Ectodermal cell (in vitro differentiated cells): ENCODE measurements at regions not wholly inside any gene's neighbourhood (a gene's known extent, or its start where the extent isn't known, plus 50 kb on each side); places are given as distances from the start of the nearest gene placed in this dataset.

Experiments
- H3K27ac ChIP-seq: 2 replicates; pipeline ENCODE4 v1.7.0; 2013; ENCODE audit warnings: mild to moderate bottlenecking, low read depth, low read length; ENCODE audit not compliant: insufficient read depth, poor library complexity, severe bottlenecking
- H3K27me3 ChIP-seq: 2 replicates; pipeline ENCODE4 v1.7.0; 2013; ENCODE audit warnings: mild to moderate bottlenecking, low read length; ENCODE audit not compliant: insufficient read depth, control insufficient read depth, poor library complexity, severe bottlenecking
- H3K36me3 ChIP-seq: one replicate; pipeline ENCODE4 v1.7.0; 2013; ENCODE audit warnings: low read length; ENCODE audit not compliant: control insufficient read depth, insufficient read depth
- H3K4me1 ChIP-seq: one replicate; pipeline ENCODE4 v1.7.0; 2013; ENCODE audit warnings: low read length; ENCODE audit not compliant: control insufficient read depth, insufficient read depth
- H3K4me3 ChIP-seq: 2 replicates; pipeline ENCODE4 v1.7.0; 2013; ENCODE audit warnings: low read depth, low read length, control low read depth; ENCODE audit not compliant: insufficient read depth
- H3K9me3 ChIP-seq: 2 replicates; pipeline ENCODE4 v1.7.0; 2013; ENCODE audit warnings: mild to moderate bottlenecking, low read length, moderate library complexity; ENCODE audit not compliant: control insufficient read depth
- WGBS, 2 experiments: methylation state at CpG; one replicate each; pipeline ENCODE4 v1.1.7; 2013; ENCODE audit warnings: missing lambda C conversion rate in 2 of 2; 5-methylcytosine and 5-hydroxymethylcytosine counted together

DNA sequence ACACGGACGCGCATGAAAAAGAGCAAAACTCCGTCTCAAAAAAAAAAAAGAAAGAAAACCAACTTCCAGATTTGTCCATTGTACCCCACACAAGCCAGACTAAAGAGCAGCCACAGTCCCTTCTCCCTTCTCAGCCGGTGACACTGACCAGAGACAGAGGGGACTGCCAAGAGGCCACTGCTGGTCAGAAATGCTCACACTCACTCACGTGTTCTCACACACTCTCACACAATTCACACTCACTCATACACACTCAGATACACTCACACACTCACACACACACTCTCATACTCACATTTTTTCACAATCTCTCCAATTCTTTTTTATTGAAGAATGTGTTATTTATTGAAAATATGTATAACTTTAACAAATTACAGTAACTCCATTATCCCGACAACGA lies 90.8 kb upstream of the RAB4A start:
- no peaks in the 10 kb centered on the region for H3K4me1 ChIP-seq
- no peak overlapping the region for H3K27ac ChIP-seq
- no peak overlapping the region for H3K4me3 ChIP-seq
- no peaks in the 10 kb centered on the region for H3K9me3 ChIP-seq
- WGBS, 2 experiments = 74 to 77% methylated on average over 8 of the region's 8 CpGs
- no peaks in the 10 kb centered on the region for H3K36me3 ChIP-seq
- no peaks in the 10 kb centered on the region for H3K27me3 ChIP-seq

DNA sequence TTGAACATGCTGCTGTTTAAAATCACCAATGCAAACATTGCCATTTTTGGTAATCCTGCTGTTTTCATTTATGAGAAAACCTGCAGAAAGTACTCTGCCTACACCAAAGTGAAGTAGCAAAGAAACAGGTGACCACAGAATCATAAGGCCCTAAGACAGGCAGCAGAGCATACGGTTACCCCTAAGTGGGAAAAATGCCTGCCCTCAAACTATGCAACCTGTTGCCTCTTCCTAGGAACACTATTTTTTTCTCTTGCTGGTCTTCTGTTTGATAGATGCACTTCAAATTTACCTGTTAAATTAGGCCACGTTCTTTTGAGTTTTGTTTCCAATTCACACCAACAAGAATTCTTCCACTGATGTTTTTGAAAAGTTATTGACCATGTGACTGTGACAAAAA lies 89.5 kb upstream of the RAB4A start:
- no peak overlapping the region for H3K27ac ChIP-seq
- H3K4me1 ChIP-seq = no peaks in the 10 kb centered on the region
- 79 to 93% methylated on average over 2 of the region's 2 CpGs for WGBS, 2 experiments

DNA sequence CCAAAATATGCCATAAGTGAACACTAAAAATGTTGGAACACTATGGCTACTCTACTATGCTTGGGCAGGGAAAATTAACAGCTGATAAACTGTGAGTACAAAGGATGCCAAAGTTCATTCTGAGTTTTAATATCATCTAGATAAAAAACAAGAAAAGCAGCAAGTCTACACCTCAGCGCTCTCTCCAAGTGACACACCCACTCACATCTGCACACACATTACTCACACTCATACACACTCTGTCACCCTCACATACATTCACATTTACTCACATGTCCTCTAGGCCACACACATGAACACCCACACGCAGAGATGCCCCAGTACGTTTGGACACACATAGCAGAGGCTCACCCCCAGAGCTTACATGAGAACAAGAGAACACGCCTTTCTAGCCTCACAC lies 87.3 kb upstream of the RAB4A start:
- H3K9me3 ChIP-seq = no peaks in the 10 kb centered on the region
- WGBS, 2 experiments = 92 to 94% methylated on average over 4 of the region's 4 CpGs
- H3K4me1 ChIP-seq = no peaks in the 10 kb centered on the region
- no peaks in the 10 kb centered on the region for H3K36me3 ChIP-seq
- H3K27ac ChIP-seq = no peak overlapping the region
- no peak overlapping the region for H3K4me3 ChIP-seq
- no peaks in the 10 kb centered on the region for H3K27me3 ChIP-seq

More for the DNA sequence above, 89.5 kb upstream of the RAB4A start:
- Histone ChIP-seq H3K9me3 (no peaks in the 10 kb centered on the region), H3K4me3 (no peak overlapping the region), H3K36me3 (no peaks in the 10 kb centered on the region), H3K27me3 (no peaks in the 10 kb centered on the region)

DNA sequence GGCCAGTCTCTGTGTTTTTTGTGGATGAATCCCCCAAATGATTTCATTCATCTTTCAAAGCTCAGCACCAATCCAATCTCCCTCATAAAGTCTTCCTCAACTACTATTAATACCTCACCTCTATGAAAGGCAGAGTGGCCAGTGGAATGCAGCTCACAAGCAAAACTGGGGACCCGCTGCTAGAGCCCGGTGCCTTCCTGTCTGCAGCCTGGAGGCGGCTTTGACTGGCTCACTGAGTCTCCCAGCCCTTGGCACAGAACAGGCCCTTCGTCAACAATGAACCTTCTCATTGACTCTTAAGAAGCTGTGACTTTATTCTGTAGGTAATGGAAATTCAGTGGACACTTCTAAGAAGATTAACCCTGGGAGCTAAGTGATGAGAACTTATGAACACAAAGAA lies 86.8 kb upstream of the RAB4A start:
- Histone ChIP-seq H3K36me3 (no peaks in the 10 kb centered on the region), H3K4me1 (no peaks in the 10 kb centered on the region), H3K4me3 (no peak overlapping the region), H3K27ac (no peak overlapping the region), H3K9me3 (no peaks in the 10 kb centered on the region), H3K27me3 (no peaks in the 10 kb centered on the region)
- 92 to 95% methylated on average over 4 of the region's 4 CpGs for WGBS, 2 experiments

DNA sequence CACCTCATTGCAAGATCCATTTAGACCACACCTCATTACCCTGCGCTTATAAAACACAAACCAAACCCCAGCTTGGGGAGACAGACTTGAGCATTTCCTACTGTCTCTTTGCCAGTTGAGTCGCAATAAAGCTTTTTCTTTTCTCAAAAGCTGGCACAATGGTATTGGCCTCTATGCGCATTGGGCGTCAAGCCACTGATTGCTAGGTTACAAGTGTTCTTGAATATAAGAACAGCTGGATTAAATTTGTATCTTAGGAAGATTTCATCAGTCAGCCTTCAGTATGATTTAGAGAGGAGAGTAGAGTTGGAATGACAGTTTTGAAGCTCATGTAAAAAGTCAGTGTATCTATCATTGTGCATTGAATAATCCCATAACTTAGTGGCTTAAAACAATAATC lies 84.9 kb upstream of the RAB4A start:
- Histone ChIP-seq H3K4me1 (no peaks in the 10 kb centered on the region), H3K27ac (no peak overlapping the region), H3K4me3 (no peak overlapping the region), H3K36me3 (no peaks in the 10 kb centered on the region), H3K9me3 (no peaks in the 10 kb centered on the region), H3K27me3 (no peaks in the 10 kb centered on the region)
- 98% methylated on average over 4 of the region's 4 CpGs for WGBS, 2 experiments

DNA sequence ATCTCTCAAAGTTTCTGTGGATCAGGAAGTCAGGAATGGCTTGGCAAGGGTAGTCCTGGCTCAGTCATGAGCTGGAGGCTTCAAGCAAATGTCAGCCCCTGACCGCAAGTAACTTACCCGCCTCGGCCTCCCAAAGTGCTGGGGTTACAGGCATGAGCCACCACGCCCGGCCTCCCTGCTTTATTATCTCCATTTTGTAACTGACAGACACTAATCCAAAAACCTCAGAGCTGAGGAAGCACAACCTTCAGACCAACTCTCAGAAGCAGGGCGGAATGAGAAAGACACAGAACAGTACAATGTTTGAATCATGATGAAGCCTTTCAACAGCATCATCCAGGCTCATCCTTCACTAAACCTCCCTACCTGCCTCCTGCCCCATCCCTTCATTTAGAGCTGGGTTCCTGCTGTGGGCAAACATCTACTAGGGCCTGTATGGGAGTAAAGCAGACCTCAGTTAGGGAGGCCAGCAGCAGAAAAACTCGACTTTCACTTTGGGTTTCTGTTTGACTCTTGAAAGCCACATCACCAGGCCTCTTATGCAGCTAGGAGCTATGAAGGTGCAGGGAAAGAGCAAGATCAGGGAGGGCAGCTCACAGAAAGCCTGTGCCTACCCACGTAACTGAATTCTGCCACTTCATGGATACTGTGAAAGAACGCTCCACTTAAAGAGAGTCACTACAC lies 84.4 kb upstream of the RAB4A start:
- H3K9me3 ChIP-seq = no peaks in the 10 kb centered on the region
- no peak overlapping the region for H3K4me3 ChIP-seq
- WGBS, 2 experiments = 92 to 93% methylated on average over 9 of the region's 9 CpGs
- H3K36me3 ChIP-seq = no peaks in the 10 kb centered on the region
- no peaks in the 10 kb centered on the region for H3K27me3 ChIP-seq
- no peak overlapping the region for H3K27ac ChIP-seq
- no peaks in the 10 kb centered on the region for H3K4me1 ChIP-seq

DNA sequence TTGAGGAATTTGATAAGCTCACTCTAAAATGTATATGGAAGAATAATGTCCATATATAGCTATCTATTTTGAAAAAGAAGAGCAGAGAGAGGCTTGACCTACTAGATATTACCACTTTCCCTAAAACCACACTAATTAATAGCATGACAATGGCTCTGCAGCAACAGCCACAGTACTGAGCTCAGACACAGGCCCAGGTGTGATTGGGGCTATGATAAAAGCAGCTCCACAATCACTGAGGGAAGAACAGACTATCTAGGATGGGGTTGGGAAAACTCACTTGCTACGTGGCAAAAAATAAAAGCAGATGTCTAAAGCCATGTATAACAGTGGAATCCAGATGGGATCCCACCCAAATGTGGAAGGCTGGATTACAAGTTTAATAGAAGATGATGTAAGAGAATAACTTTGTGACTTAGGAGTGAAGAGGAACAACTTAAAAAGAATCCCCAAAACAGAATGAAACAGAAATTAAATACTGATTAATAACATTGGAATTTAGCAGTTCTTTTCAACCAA lies 80.8 kb upstream of the RAB4A start:
- no peak overlapping the region for H3K27ac ChIP-seq
- 76 to 90% methylated on average over 1 of the region's 1 CpG for WGBS, 2 experiments
- H3K27me3 ChIP-seq = no peaks in the 10 kb centered on the region
- no peak overlapping the region for H3K4me3 ChIP-seq
- no peaks in the 10 kb centered on the region for H3K4me1 ChIP-seq
- no peaks in the 10 kb centered on the region for H3K36me3 ChIP-seq
- no peaks in the 10 kb centered on the region for H3K9me3 ChIP-seq

DNA sequence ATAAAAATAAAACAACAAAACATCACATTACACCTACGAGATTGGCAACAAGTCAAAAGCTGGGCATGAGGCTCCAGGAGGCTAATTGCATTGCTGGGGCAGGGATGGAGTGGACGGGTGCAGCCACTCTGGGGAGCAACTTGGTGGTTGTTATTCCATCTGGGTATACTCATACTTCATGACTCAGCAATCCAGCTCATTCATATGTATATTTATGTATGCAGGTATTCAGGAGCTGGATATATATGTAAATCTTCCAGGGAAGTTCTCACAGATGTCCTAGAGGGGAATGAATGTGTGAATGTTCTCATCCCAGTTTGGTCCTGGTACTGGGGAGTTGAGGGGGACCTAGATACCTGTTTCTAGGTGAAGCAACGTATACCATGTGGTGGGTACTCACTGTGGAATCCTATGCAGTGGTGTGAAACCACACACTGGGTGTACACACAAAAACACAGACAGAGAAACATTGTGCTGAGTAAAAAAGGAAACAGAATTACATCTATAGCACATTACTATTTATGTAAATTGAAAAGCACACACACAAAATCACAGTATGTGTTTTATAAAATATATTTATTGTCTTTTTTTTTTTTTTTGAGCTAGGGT lies 79.7 kb upstream of the RAB4A start:
- Histone ChIP-seq H3K27ac (no peak overlapping the region), H3K27me3 (no peaks in the 10 kb centered on the region), H3K9me3 (no peaks in the 10 kb centered on the region), H3K4me1 (no peaks in the 10 kb centered on the region), H3K4me3 (no peak overlapping the region), H3K36me3 (no peaks in the 10 kb centered on the region)
- WGBS, 2 experiments = 65 to 68% methylated on average over 3 of the region's 3 CpGs

DNA sequence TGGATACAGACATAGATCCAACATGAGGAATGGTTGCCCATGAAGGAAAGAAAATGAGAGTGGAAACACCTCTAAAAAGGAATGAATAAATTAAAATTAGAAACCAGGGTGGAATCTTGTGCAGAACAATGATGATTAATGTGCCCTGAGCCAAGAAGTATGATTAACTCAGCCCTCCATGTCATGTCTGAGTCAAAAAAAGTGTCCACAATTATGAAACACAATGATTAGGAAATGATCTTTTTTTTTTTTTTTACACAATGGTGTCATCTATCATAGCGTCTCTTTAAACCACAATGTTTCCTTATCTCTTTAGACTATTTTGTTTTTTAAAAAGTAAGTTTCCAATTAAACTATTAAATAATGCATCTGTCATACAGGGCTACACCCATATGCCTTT lies 78.9 kb upstream of the RAB4A start:
- H3K4me3 ChIP-seq = no peak overlapping the region
- no peaks in the 10 kb centered on the region for H3K9me3 ChIP-seq
- no peaks in the 10 kb centered on the region for H3K27me3 ChIP-seq
- no peak overlapping the region for H3K27ac ChIP-seq
- no peaks in the 10 kb centered on the region for H3K4me1 ChIP-seq
- WGBS, 2 experiments = no CpG with 5 or more reads among the region's 1 CpG
- no peaks in the 10 kb centered on the region for H3K36me3 ChIP-seq

DNA sequence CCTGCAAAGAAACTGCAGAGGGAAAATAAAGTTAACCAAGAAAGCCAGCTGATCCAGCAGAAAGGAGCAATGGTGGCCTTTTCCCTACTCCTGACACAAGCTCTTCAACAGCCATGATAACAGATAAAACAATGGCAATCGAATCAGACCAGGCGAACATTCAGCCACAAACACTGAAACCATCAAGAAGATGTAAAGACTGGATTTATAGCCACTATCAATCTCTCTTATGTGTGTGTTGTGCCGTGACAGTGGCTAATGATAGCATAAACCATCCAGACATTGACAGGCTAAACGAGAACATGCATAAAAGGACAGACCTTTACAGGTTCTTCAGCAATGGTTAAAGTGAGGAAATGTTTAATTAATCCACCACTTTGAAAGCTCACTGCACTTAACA lies 78.1 kb upstream of the RAB4A start:
- 88 to 95% methylated on average over 4 of the region's 4 CpGs for WGBS, 2 experiments
- Histone ChIP-seq H3K4me1 (no peaks in the 10 kb centered on the region), H3K36me3 (no peaks in the 10 kb centered on the region), H3K27me3 (no peaks in the 10 kb centered on the region), H3K9me3 (no peaks in the 10 kb centered on the region), H3K27ac (no peak overlapping the region), H3K4me3 (no peak overlapping the region)
